IMR-90 (cell line): ENCODE measurements at regions not wholly inside any gene's neighbourhood (a gene's known extent, or its start where the extent isn't known, plus 50 kb on each side); places are given as distances from the start of the nearest gene placed in this dataset.

ENCODE experiments used
- ATAC-seq: fragments of 200-7000 bp; cut with Tn5 transposase; 2 replicates; pipeline ENCODE4 v1.9.1; 2020; ENCODE audit warnings: low read depth, mild to moderate bottlenecking, moderate library complexity
- BruUV-seq: library from RNA; stranded (reverse); fragments of 400-500 nt; replicated peaks from 2 replicates; lab custom pipeline; 2021; lab: Mats Ljungman, UMichigan
- CTCF ChIA-PET: fragments of 300-600 bp; formaldehyde crosslinking; extraction: SDS; loops from one replicate; lab custom pipeline; 2021; ENCODE audit warnings: antibody characterized with exemption; lab: Yijun Ruan, JAX
- POLR2A ChIA-PET: fragments of 300-600 bp; sonication (Branson Sonifier 250); formaldehyde crosslinking; loops from one replicate; lab custom pipeline; 2022; ENCODE audit warnings: antibody characterized with exemption; ENCODE audit not compliant: unreplicated experiment; lab: Charles Lee
- DNase-seq: peaks from one replicate; pipeline ENCODE4 v3.0.0; 2013
- H2AFZ ChIP-seq: replicated peaks from 2 replicates; pipeline ENCODE3; 2013; ENCODE audit warnings: low read length, mild to moderate bottlenecking; ENCODE audit not compliant: poor library complexity
- H2AK5ac ChIP-seq: 2 replicates; pipeline ENCODE4 v1.6.1; 2013; ENCODE audit warnings: low read depth, low read length, inconsistent platforms
- H2AK9ac ChIP-seq: replicated peaks from 2 replicates; pipeline ENCODE3; 2013; ENCODE audit warnings: mild to moderate bottlenecking, low read depth, low read length, moderate library complexity; ENCODE audit not compliant: poor library complexity
- H2BK120ac ChIP-seq: 2 replicates; pipeline ENCODE4 v1.6.1; 2013; ENCODE audit warnings: low read depth, low read length, inconsistent platforms
- H2BK15ac ChIP-seq: 3 replicates; pipeline ENCODE4 v1.6.1; 2013; ENCODE audit warnings: low read depth, low read length, inconsistent platforms
- H2BK20ac ChIP-seq: 2 replicates; pipeline ENCODE4 v1.6.1; 2013; ENCODE audit warnings: low read depth, mild to moderate bottlenecking, inconsistent platforms, low read length, moderate library complexity
- H2BK5ac ChIP-seq: 2 replicates; pipeline ENCODE4 v1.6.1; 2013; ENCODE audit warnings: mild to moderate bottlenecking, low read depth, low read length, inconsistent platforms; ENCODE audit not compliant: poor library complexity, severe bottlenecking
- H3K14ac ChIP-seq: replicated peaks from 2 replicates; pipeline ENCODE4 v1.6.1; 2013; ENCODE audit warnings: low read depth, low read length, inconsistent platforms
- H3K18ac ChIP-seq: 2 replicates; pipeline ENCODE4 v1.6.1; 2013; ENCODE audit warnings: low read depth, low read length, control low read depth
- H3K23ac ChIP-seq: 2 replicates; pipeline ENCODE4 v1.6.1; 2013; ENCODE audit warnings: low read depth, low read length, inconsistent platforms
- H3K27ac ChIP-seq: 2 replicates; pipeline ENCODE4 v1.5.1; 2013; ENCODE audit warnings: mild to moderate bottlenecking, control low read depth, low read length; ENCODE audit not compliant: insufficient read depth
- H3K27me3 ChIP-seq: 2 replicates; pipeline ENCODE4 v1.6.1; 2013; ENCODE audit warnings: low read length; ENCODE audit not compliant: control insufficient read depth, insufficient read depth
- H3K36me3 ChIP-seq: 2 replicates; pipeline ENCODE4 v1.6.1; 2013; ENCODE audit warnings: low read length, mixed read lengths; ENCODE audit not compliant: control insufficient read depth, insufficient read depth
- H3K4ac ChIP-seq: 2 replicates; pipeline ENCODE4 v1.6.1; 2013; ENCODE audit warnings: low read depth, low read length, inconsistent platforms
- H3K4me1 ChIP-seq: 2 replicates; pipeline ENCODE4 v1.6.1; 2013; ENCODE audit warnings: low read length, mixed read lengths; ENCODE audit not compliant: control insufficient read depth, insufficient read depth
- H3K4me2 ChIP-seq: 2 replicates; pipeline ENCODE4 v1.6.1; 2013; ENCODE audit warnings: low read depth, mild to moderate bottlenecking, control low read depth, low read length, moderate library complexity
- H3K4me3 ChIP-seq: 2 replicates; pipeline ENCODE4 v1.5.1; 2013; ENCODE audit warnings: low read depth, mild to moderate bottlenecking, control low read depth, low read length, moderate library complexity; ENCODE audit not compliant: insufficient read depth
- H3K56ac ChIP-seq: 2 replicates; pipeline ENCODE4 v1.6.1; 2013; ENCODE audit warnings: low read length, inconsistent platforms; ENCODE audit not compliant: insufficient read depth; ENCODE audit errors: extremely low read depth
- H3K79me1 ChIP-seq, 2 experiments: 2 replicates each; pipeline ENCODE4 v1.6.1; 2013; ENCODE audit warnings: low read length in 2 of 2, inconsistent platforms in 1 of 2, low read depth in 1 of 2
- H3K9ac ChIP-seq: 2 replicates; pipeline ENCODE4 v1.6.1; 2013; ENCODE audit warnings: low read depth, low read length, control low read depth
- H3K9me1 ChIP-seq: 2 replicates; pipeline ENCODE4 v1.6.1; 2013; ENCODE audit warnings: low read length, inconsistent platforms; ENCODE audit not compliant: insufficient read depth
- H3K9me3 ChIP-seq: 2 replicates; pipeline ENCODE4 v1.6.1; 2013; ENCODE audit warnings: low read length; ENCODE audit not compliant: control insufficient read depth, insufficient read depth
- H4K20me1 ChIP-seq: 2 replicates; pipeline ENCODE4 v1.6.1; 2013; ENCODE audit warnings: low read length, inconsistent platforms; ENCODE audit not compliant: insufficient read depth
- H4K5ac ChIP-seq: 2 replicates; pipeline ENCODE4 v1.6.1; 2013; ENCODE audit warnings: mild to moderate bottlenecking, low read depth, low read length, control low read depth
- H4K8ac ChIP-seq, 2 experiments: 2 replicates each; pipeline ENCODE4 v1.6.1; 2013; ENCODE audit warnings: low read depth in 2 of 2, low read length in 2 of 2, control low read depth in 1 of 2, inconsistent platforms in 1 of 2
- H4K91ac ChIP-seq: 2 replicates; pipeline ENCODE4 v1.6.1; 2013; ENCODE audit warnings: low read depth, low read length, inconsistent platforms; ENCODE audit not compliant: insufficient read depth
- BHLHE40 ChIP-seq: fragments of 150-350 bp; IDR thresholded peaks from 2 replicates; pipeline ENCODE4 v1.6.1; 2016; ENCODE audit warnings: mild to moderate bottlenecking, low read depth, low read length
- CEBPB ChIP-seq: IDR thresholded peaks from 2 replicates; pipeline ENCODE4 v1.6.1; 2012; ENCODE audit warnings: low read depth, low read length, improper control_type of control experiment
- CHD1 ChIP-seq: IDR thresholded peaks from 2 replicates; pipeline ENCODE4 v1.6.1; 2012; ENCODE audit warnings: low read depth, low read length, improper control_type of control experiment
- FOS ChIP-seq: fragments of 150-350 bp; IDR thresholded peaks from 2 replicates; pipeline ENCODE4 v1.6.1; 2016; ENCODE audit warnings: low read depth, low read length
- MAFK ChIP-seq: IDR thresholded peaks from 2 replicates; pipeline ENCODE4 v1.6.1; 2012; ENCODE audit warnings: low read depth, low read length, improper control_type of control experiment
- MAZ ChIP-seq: IDR thresholded peaks from 2 replicates; pipeline ENCODE4 v1.6.1; 2012; ENCODE audit warnings: low read depth, mild to moderate bottlenecking, low read length, improper control_type of control experiment, moderate library complexity, borderline replicate concordance
- RCOR1 ChIP-seq: IDR thresholded peaks from 2 replicates; pipeline ENCODE4 v1.6.1; 2012; ENCODE audit warnings: mild to moderate bottlenecking, low read length, improper control_type of control experiment; ENCODE audit not compliant: insufficient replicate concordance
- RFX5 ChIP-seq: IDR thresholded peaks from 2 replicates; pipeline ENCODE4 v1.8.0; 2012; ENCODE audit warnings: low read depth, mild to moderate bottlenecking, low read length, moderate library complexity
- WGBS, 2 experiments: methylation state at CpG; one replicate each; pipeline versions ENCODE4 v1.1.5 to v1.1.7; 2013; ENCODE audit warnings: missing lambda C conversion rate in 2 of 2; ENCODE audit not compliant: insufficient read length in 1 of 2; ENCODE audit errors: extremely low coverage in 2 of 2; 5-methylcytosine and 5-hydroxymethylcytosine counted together
- dilution Hi-C: fragments of 300-500 bp; cut with HindIII; formaldehyde crosslinking; loops from one replicate; pipeline ENCODE4 v1.14.3; 2018; ENCODE audit warnings: low sequenced_read_pairs; ENCODE audit not compliant: unreplicated experiment
- in situ Hi-C: fragments of 300-500 bp; cut with MboI; formaldehyde crosslinking; loops from 3 replicates; pipeline ENCODE4 v1.14.3; 2019; ENCODE audit warnings: low sequenced_read_pairs, inconsistent platforms, mixed read lengths
- intact Hi-C: fragments of 100-400 bp; cut with micrococcal nuclease; formaldehyde crosslinking; loops from 2 replicates; pipeline ENCODE4 v1.10.0; 2022

DNA sequence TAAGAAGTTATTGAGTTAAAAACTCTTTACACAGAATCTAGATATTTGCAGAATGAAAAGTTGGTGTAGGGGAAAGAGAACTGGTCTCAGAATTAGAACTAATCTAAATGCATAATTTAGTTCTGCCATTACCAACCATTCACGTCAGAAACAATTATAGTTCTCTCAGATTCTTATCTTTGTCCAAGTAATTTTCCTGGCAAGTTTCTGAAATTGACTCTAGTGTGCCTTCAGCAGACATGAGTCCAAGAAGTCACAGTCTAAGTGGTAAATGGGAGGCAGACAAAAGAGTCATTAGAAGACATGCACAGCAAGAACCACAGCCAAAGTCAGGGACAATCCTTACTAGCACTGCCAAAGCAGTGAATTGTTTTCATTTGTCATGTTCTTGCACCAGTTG, 1870.1 kb downstream of the LRRC4C start:
- H3K79me1 ChIP-seq: no peaks in the 10 kb centered on the region
- DNase-seq: no peak
- intact Hi-C loops (no loop called here), dilution Hi-C loops (no loop called here), in situ Hi-C loops (no loop called here)
- no peak overlapping the region for H2BK15ac ChIP-seq
- no peak overlapping the region for H4K8ac ChIP-seq
- no peaks in the 10 kb centered on the region for H3K36me3 ChIP-seq
- CTCF ChIA-PET: no interaction called here
- no peak overlapping the region for H3K27ac ChIP-seq
- H3K23ac ChIP-seq: no peak overlapping the region
- no peak overlapping the region for H2AFZ ChIP-seq
- no peak overlapping the region for H3K4ac ChIP-seq
- no peaks in the 10 kb centered on the region for H3K27me3 ChIP-seq
- no peak overlapping the region for H2BK20ac ChIP-seq
- H2BK120ac ChIP-seq: no peak overlapping the region
- no peak overlapping the region for H3K14ac ChIP-seq
- H3K18ac ChIP-seq: no peak overlapping the region
- H2AK9ac ChIP-seq: no peak overlapping the region
- H4K91ac ChIP-seq: no peak overlapping the region
- no peaks in the 10 kb centered on the region for H3K4me1 ChIP-seq
- no peak overlapping the region for H3K9ac ChIP-seq
- no peak overlapping the region for H2BK5ac ChIP-seq
- H4K5ac ChIP-seq: no peak overlapping the region
- no peak overlapping the region for H2AK5ac ChIP-seq
- no CpG with 5 or more reads among the region's 1 CpG for WGBS, 2 experiments
- no peak overlapping the region for H3K4me3 ChIP-seq
- BruUV-seq: no TSS peak
- TF ChIP-seq CEBPB (no peak), CHD1 (no peak), BHLHE40 (no peak), MAZ (no peak), FOS (no peak), MAFK (no peak), RCOR1 (no peak), RFX5 (no peak)
- no peaks in the 10 kb centered on the region for H4K20me1 ChIP-seq
- POLR2A ChIA-PET: no interaction called here
- no peak overlapping the region for H3K4me2 ChIP-seq
- ATAC-seq: no peak
- no peaks in the 10 kb centered on the region for H3K9me3 ChIP-seq
- no peak overlapping the region for H3K56ac ChIP-seq
- H3K9me1 ChIP-seq: no peaks in the 10 kb centered on the region
